GM18498 (cell line): ENCODE measurements at regions not wholly inside any gene's neighbourhood (a gene's known extent, or its start where the extent isn't known, plus 50 kb on each side); places are given as distances from the start of the nearest gene placed in this dataset.
A peak's percentile ranks its signal among the peaks of the same experiment; 100 is the strongest.

Source experiments
- ATAC-seq: cut with Tn5 transposase; IDR thresholded peaks from one replicate; pipeline ENCODE4 v1.9.1; 2021; ENCODE audit warnings: mild to moderate bottlenecking, moderate library complexity; ENCODE audit not compliant: unreplicated experiment

GRCh38 chr1:209341673-209342420, 241.7 kb upstream of the CAMK1G start:
- ATAC-seq, result no peak

- no peak for ATAC-seq
Observed at GRCh38 chr1:209342441-209343175, 240.9 kb upstream of the CAMK1G start.

DNA sequence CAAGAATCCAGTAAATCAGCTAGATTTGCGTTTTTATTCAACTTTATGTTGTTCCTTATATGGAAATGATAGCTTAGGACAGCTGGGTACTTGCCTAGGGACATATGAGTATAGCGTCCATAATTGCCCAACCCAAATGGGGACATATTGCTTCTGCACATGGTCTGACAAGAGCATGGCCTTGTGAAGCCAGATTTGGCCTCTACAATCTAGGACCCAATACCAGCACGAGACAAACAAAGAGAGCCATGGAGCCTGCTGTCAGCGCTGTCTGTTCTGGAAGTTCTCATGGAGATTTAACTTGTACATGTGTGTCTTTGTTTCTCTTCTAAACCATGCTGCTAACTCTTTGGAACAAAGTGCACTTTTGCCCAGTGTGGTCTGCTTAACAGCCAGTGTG, 240.0 kb upstream of the CAMK1G start:
- ATAC-seq, result no peak

DNA sequence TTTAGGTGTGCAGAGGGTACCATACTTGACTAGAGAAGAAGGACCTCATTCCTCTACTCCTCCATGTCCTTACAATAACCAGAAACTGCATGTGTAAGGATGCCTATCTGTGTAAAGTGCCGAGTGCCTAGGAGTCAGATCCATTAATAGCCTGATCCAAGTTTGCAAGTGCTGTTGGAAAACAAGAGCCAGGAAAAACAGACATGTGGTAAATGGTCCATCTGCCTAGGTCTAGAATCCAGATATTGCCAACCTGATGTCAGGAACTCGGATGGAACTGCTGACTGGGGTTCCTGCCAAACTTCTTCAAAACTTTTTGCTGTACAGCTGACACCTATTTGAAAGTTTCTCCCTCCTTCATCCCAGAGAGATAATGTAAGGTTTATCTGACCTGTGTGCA, 239.4 kb upstream of the CAMK1G start:
- ATAC-seq, result no peak

GRCh38 chr1:209349363-209350308, 233.9 kb upstream of the CAMK1G start:
- ATAC-seq, result no peak

- ATAC-seq, result no peak
Observed at GRCh38 chr1:209353053-209353452, 230.5 kb upstream of the CAMK1G start.

GRCh38 chr1:209354111-209354839, 229.2 kb upstream of the CAMK1G start:
- peak; percentile 91 for ATAC-seq

GRCh38 chr1:209354840-209355165, 228.7 kb upstream of the CAMK1G start:
- ATAC-seq, result no peak

DNA sequence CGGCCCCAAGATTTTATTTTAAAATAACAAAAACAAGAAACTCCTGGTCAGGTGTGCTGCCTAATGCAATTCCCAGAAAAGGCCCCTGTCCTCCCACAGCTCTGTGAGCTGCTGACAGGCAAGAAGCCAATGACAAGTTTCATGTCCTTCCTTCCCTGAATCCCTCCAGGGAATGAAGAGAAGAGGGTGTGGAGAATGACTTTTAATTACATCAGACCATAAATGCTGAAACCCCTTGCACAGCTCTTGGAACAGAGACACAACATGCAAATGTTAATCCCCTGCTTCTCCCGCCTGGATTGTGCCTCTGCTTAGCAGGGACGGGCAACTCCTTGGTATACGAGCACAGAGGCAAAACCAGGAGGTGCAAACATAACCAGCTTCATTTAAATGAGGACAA, 228.1 kb upstream of the CAMK1G start:
- ATAC-seq, result no peak

GRCh38 chr1:209356976-209357377, 226.5 kb upstream of the CAMK1G start:
- ATAC-seq, result no peak

- no peak for ATAC-seq
Observed at GRCh38 chr1:209363112-209363511, 220.4 kb upstream of the CAMK1G start.

DNA sequence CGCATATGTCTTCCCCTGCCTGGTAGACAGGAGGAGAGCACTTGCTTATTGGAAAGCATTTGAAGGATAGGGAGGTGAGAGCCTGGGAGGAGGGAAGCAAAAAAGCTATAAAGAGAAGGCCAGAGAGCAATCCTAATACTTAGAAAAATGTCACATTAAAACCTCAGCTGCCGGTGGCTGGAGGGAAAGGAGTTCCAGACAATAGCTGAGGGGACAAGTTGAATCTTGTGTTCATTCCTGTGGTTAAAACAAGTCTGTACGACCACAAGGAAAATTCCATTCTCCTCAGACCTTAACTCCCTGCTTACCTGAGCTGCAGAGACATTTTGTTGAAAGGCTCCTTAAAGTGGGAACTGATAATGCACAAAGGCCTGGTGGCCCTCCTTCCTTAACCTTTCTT, 218.8 kb upstream of the CAMK1G start:
- ATAC-seq, result no peak

DNA sequence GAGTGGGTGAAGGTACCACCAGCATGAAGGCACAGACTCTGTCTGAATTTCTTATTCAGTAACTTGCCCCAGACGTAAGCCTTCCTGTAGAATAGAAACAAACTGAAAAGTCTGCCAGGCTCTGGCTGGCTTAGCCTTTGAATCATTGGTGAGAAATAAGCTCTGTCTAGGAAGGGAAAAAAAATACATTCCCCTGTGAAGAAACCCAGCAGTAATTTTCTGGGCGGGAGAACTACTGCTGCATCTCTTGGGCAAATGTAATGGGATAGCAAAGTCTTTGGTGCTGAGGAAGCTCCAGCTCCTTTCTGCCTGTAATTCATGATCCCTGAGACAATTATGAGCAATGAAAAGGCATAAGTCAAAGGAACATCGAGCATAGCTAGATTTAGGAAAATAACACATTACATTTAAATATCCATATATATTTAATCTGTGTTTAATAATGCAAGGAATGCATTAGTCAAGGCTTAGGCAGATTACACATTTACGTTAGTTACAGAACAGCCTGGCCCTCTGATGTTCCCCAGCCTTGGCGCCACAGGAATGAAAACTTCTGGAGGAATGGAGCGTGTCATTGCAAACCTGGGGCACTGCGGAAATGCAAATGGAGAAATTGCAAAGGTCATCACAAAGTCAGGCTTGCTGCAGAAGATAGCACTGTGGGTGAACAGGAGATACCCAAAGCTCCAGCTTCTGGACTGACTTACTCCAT, 216.3 kb upstream of the CAMK1G start:
- ATAC-seq, result no peak

- ATAC-seq, result no peak
Observed at GRCh38 chr1:209368864-209369598, 214.5 kb upstream of the CAMK1G start.

GRCh38 chr1:209370241-209370995, 213.1 kb upstream of the CAMK1G start:
- no peak for ATAC-seq

GRCh38 chr1:209375097-209375496, 208.4 kb upstream of the CAMK1G start:
- ATAC-seq, result no peak

DNA sequence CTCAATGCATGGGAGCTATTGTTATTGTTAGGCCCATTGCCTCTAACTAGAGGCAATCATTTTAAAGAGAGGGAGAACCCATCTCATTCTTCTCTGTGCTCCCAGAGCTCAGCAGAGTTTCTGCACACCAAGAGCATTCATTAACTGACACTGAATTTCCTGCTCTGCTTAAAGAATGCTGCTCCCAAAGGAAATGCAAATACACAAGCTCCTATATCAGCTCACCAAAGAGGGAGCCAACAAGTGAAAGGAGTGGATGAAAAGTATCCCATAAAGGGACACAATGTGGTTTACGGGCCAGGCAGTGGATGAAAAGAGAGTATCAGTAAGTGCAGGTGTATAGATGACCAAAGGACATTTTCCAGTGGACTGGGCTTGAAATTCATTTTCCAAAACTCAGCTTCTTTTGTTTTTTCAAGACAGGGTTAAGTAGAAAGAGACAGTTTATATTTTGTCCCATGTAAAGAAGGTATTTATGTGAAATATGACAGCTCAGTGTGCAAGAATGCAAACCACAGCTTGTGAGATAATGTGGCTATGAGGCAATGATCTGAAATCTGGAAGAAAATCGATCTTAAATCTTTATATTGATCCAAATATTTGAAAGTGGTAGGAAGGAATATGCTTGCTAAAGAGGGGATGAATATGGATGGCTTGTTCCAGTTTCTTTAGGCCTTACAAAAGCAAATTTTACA, 207.7 kb upstream of the CAMK1G start:
- ATAC-seq, result no peak

DNA sequence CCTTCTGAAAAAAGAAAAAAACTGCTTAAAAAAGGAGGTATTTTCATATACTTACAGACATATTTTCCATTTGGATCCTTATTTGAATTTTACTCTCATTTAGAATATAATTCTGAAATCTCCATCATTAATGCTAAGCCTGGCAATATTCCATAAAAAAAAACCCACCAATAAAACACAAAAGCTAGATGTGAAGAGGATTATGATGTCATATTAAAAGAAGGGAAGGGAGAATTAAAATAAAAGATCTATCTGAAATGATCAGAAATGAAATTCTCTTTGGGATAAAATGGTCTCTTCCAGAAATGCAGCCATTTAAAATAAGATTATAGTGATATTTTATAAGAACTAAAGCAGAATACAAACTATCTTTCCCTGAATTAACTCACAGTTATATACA, 206.7 kb upstream of the CAMK1G start:
- no peak for ATAC-seq
